HCEC 1CT (cell line): ENCODE measurements at regions not wholly inside any gene's neighbourhood (a gene's known extent, or its start where the extent isn't known, plus 50 kb on each side); places are given as distances from the start of the nearest gene placed in this dataset.

ENCODE experiments used
- DNase-seq: peaks from one replicate; pipeline ENCODE4 v3.0.0-alpha.2; 2017

DNA sequence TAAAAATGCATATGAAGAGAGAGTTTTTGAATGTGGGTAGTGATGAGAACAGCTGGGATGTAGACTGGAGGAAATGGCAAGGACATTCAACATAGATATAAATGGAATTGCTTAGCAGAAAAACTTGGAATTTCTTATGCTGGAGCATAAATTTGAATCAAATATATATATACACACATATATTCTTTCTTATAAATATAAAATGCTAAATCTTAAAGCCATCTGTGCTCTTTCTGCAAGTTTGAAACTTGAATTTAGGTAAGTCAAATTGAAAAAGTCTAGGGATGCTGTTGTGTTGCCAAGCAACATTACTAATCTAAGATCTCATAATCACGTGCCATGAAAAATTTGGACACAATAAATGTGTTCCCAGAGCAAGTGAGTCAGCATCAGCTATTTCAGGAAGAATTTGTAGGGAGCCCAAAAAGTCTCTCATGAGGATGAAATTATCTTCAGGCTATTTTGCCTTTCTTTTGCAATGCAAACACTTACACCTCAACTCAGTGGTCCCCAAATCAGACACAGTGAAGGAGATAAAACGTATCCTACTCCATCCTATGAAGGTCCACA, 58.4 kb upstream of the ALDH1A1 start:
- peak; percentile 59 for DNase-seq

DNA sequence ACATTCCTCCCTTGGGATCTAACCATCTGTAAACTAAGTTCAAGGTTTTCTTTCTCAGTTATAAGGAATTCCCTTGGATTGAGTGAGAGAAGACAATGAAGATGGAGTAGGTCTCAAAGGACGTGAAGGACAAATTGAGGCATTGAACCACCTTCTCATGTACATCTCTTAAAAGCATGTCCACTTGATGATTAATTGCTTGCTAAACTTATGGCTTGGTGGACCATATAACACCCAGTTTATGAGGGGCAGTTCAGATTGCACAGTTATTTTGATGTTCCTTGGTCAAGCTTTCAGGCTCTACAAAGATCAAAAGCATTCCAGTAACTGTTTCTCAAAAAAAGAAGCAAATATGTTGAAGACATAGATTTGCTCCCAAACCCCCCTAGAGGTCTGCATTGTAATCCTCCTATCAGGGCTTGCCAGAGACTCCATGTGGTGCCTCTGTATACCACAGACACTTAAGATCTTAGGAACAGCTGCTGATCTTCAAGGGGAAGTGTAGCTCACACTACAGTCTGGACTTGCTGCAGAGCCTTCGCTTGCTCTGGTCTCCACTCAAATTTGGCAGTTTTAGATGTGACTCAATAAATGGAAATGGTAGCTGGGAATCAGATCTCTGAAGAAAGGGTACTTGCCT, 56.9 kb upstream of the ALDH1A1 start:
- no peak for DNase-seq

DNA sequence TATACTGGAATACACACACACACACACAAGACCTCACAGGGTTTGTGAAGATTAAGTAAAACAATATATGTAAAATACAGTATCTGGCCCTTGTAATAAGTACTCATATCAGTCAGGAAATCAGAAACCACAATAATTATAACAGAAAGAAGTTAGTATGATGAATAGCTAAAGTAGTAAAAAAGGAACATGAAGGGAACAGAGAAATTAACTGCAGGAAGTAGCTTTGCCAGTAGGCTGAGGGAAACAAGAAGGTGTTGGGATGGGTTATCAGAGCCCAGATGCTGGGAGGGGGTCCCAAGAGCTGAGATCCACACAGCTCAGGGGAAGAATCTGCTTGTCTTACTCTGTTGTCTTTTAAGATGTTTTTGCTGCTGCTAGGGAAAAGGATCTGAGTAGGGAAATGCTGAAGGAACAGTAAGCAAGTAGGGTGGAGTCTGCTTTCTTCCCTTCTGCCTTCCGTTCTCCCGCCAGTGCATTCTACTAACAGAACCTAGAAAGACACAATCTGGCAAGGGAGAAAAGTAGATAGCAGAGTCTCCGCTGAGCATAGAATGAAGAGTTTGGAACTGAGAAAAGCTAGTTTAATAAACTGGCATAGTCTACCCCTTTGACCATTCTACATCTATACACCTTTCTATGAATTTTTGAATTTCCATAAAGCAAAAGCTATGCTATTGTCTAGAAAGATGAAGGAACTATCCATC, 55.3 kb upstream of the ALDH1A1 start:
- no peak for DNase-seq

DNA sequence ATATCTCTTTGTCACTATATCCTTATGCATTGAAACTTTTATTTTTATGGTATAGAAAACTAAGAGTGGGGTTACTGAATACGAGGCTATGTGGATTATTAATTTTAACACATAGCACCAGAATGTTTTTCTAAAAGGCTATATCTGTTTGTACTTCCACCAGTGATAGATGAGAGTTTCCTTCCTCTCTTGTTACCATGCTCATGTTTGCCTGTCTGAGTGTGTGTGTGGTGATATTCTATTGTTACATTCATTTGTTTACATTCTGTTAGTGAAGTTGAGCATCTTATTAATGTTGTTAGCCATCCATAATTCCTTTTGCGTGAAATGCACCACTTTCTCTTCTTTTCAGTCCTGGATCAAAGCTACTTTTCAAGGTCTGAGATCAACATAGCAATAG, 54.1 kb upstream of the ALDH1A1 start:
- no peak for DNase-seq
